ENCODE measurements at regions not wholly inside any gene's neighbourhood (a gene's known extent, or its start where the extent isn't known, plus 50 kb on each side); places are given as distances from the start of the nearest gene placed in this dataset.

- TF ChIP-seq REST (IDR thresholded peaks at IDR 0.05; ENCODE audit: low read depth, low read length) (no peak), EZH2phosphoT487 (IDR thresholded peaks at IDR 0.05; ENCODE audit: borderline replicate concordance, low read depth) (no peak), CHD2 (IDR thresholded peaks at IDR 0.05; ENCODE audit: low read length, partially characterized antibody) (no peak), NFIC (IDR thresholded peaks at IDR 0.05; ENCODE audit: borderline replicate concordance) (no peak), JUND (IDR thresholded peaks at IDR 0.05) (no peak), FOXJ3 (CRISPR knock-in tag; IDR thresholded peaks at IDR 0.05) (no peak), GABPA (IDR thresholded peaks at IDR 0.05; ENCODE audit: low read depth) (no peak), FOSL2 (IDR thresholded peaks at IDR 0.05; ENCODE audit: borderline replicate concordance, low read depth) (no peak), RAD21 (IDR thresholded peaks at IDR 0.05; ENCODE audit: low read length) (no peak), FOXM1 (IDR thresholded peaks at IDR 0.05; ENCODE audit: low read depth) (no peak), TCF12 (IDR thresholded peaks at IDR 0.05) (no peak), SMC3 (IDR thresholded peaks at IDR 0.05; ENCODE audit: low read depth, low read length) (no peak)
These were observed 192.3 kb upstream of the NR3C2 start (continued) for GRCh38 chr4:148634476-148634875.

GRCh38 chr4:148633720-148634119 lies 191.5 kb upstream of the NR3C2 start:
- H3K9me3 ChIP-seq, result no peaks in the 10 kb centered on the region
- 14% methylated on average over 3 of the region's 3 CpGs for WGBS (ENCODE audit: low lambda C conversion rate)
- H3K79me2 ChIP-seq (ENCODE audit: insufficient read depth), result no peaks in the 10 kb centered on the region
- no peaks in the 10 kb centered on the region for H3K4me1 ChIP-seq (ENCODE audit: control insufficient read depth in 1 of 2, insufficient read depth in 2 of 2, low read depth in 1 of 2, low read length in 1 of 2)
- POLR2A ChIA-PET, result no interaction called here
- CTCF ChIA-PET, result no interaction called here
- H3K36me3 ChIP-seq (replicated peaks in 1 of 2; ENCODE audit: control insufficient read depth in 1 of 2, insufficient read depth in 2 of 2, low read length in 1 of 2), result no peaks in the 10 kb centered on the region
- no peak overlapping the region for H3K4me3 ChIP-seq (ENCODE audit: low read depth in 2 of 2, low read length in 1 of 2)
- H3K27ac ChIP-seq (ENCODE audit: low read depth in 2 of 2, low read length in 1 of 2), result no peak overlapping the region
- no peak overlapping the region for H3K9ac ChIP-seq
- no peak for DNase-seq
- no peaks in the 10 kb centered on the region for H4K20me1 ChIP-seq (ENCODE audit: insufficient read depth)
- H2AFZ ChIP-seq (ENCODE audit: low read depth), result no peak overlapping the region
- H3K9me2 ChIP-seq, result no peaks in the 10 kb centered on the region
- no peak overlapping the region for H3K4me2 ChIP-seq
- no peaks in the 10 kb centered on the region for H3F3A ChIP-seq (replicated peaks; ENCODE audit: insufficient read depth)
- H3K27me3 ChIP-seq (ENCODE audit: insufficient read depth), result no peaks in the 10 kb centered on the region
- TF ChIP-seq TCF12 (IDR thresholded peaks at IDR 0.05) (no peak), EZH2phosphoT487 (IDR thresholded peaks at IDR 0.05; ENCODE audit: borderline replicate concordance, low read depth) (no peak)

GRCh38 chr4:148632476-148632875 lies 190.3 kb upstream of the NR3C2 start:
- no peaks in the 10 kb centered on the region for H3F3A ChIP-seq (replicated peaks; ENCODE audit: insufficient read depth)
- H3K27me3 ChIP-seq (ENCODE audit: insufficient read depth), result no peaks in the 10 kb centered on the region
- no peaks in the 10 kb centered on the region for H3K9me3 ChIP-seq
- H4K20me1 ChIP-seq (ENCODE audit: insufficient read depth), result no peaks in the 10 kb centered on the region
- no peak overlapping the region for H3K9ac ChIP-seq
- CTCF ChIA-PET, result no interaction called here
- POLR2A ChIA-PET, result no interaction called here
- no peak overlapping the region for H3K4me2 ChIP-seq
- no peak overlapping the region for H3K4me3 ChIP-seq (ENCODE audit: low read depth in 2 of 2, low read length in 1 of 2)
- H3K79me2 ChIP-seq (ENCODE audit: insufficient read depth), result no peaks in the 10 kb centered on the region
- no peaks in the 10 kb centered on the region for H3K4me1 ChIP-seq (ENCODE audit: control insufficient read depth in 1 of 2, insufficient read depth in 2 of 2, low read depth in 1 of 2, low read length in 1 of 2)
- 0% methylated on average over 2 of the region's 2 CpGs for WGBS (ENCODE audit: low lambda C conversion rate)
- no peaks in the 10 kb centered on the region for H3K9me2 ChIP-seq
- DNase-seq, result no peak
- TF ChIP-seq RAD21 (IDR thresholded peaks at IDR 0.05; ENCODE audit: low read length), result no peak
- TF ChIP-seq GABPA (IDR thresholded peaks at IDR 0.05; ENCODE audit: low read depth), result no peak
- TF ChIP-seq EP300 (IDR thresholded peaks at IDR 0.05; ENCODE audit: borderline replicate concordance in 1 of 2, low read depth in 1 of 2, low read length in 1 of 2), result no peak
- TF ChIP-seq MAX (IDR thresholded peaks at IDR 0.05; ENCODE audit: low read depth), result no peak
- TF ChIP-seq FOSL2 (IDR thresholded peaks at IDR 0.05; ENCODE audit: borderline replicate concordance, low read depth), result no peak
- TF ChIP-seq RXRA (IDR thresholded peaks at IDR 0.05; ENCODE audit: borderline replicate concordance, low read depth), result no peak
- TF ChIP-seq FOXM1 (IDR thresholded peaks at IDR 0.05; ENCODE audit: low read depth), result no peak
- no peak for TF ChIP-seq CHD2 (IDR thresholded peaks at IDR 0.05; ENCODE audit: low read length, partially characterized antibody)
- no peak for TF ChIP-seq ELF1 (IDR thresholded peaks at IDR 0.05)
- TF ChIP-seq TCF12 (IDR thresholded peaks at IDR 0.05), result no peak
- no peak for TF ChIP-seq SIN3A (IDR thresholded peaks at IDR 0.05; ENCODE audit: borderline replicate concordance, low read depth, low read length)
- TF ChIP-seq MXI1 (IDR thresholded peaks at IDR 0.05; ENCODE audit: low read depth, low read length), result no peak
- TF ChIP-seq TEAD4 (IDR thresholded peaks at IDR 0.05; ENCODE audit: borderline replicate concordance, insufficient read depth), result no peak
- TF ChIP-seq MEF2A (IDR thresholded peaks at IDR 0.05; ENCODE audit: borderline replicate concordance, low read depth), result no peak
- H3K27ac ChIP-seq (ENCODE audit: low read depth in 2 of 2, low read length in 1 of 2), result no peak overlapping the region
- H3K36me3 ChIP-seq (replicated peaks in 1 of 2; ENCODE audit: control insufficient read depth in 1 of 2, insufficient read depth in 2 of 2, low read length in 1 of 2), result no peaks in the 10 kb centered on the region
- no peak overlapping the region for H2AFZ ChIP-seq (ENCODE audit: low read depth)

Data from SK-N-SH (cell line).